ENCODE measurements at regions not wholly inside any gene's neighbourhood (a gene's known extent, or its start where the extent isn't known, plus 50 kb on each side); places are given as distances from the start of the nearest gene placed in this dataset.
"Not testable (repeated sequence)": the region's sequence is repeated elsewhere in the genome, so short reads cannot be mapped to it uniquely, and the experiment has no call there.

- ATAC-seq (ENCODE audit: poor library complexity) (no peak), DNase-seq (no peak)
- intact Hi-C loops (cut with DNase I) = no loop called here
Measured at GRCh38 chr10:45106236-45106856, 105.6 kb downstream of the ZNF22 start.

DNA sequence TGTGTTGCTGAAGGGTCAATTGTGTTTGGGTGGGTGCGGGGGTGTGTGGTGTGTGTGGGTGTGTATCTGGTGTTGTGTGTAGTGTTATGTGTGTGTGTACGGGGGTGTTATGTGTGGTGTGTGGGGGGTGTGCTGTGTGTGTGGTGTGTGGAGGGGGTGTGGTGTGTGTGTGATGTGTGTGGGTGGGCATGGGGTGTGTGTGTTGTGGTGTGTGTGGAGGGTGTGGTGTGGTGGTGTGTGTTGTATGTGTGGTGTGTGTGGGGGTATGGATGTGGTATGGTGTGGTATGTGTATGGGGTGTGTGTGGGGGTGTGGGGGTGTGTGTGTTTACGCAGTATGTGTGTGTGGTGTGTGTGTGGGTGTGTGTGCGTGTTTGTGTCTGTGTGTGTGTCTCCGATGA is 110.8 kb downstream of the ZNF22 start:
- ATAC-seq (ENCODE audit: poor library complexity) (no peak), DNase-seq (no peak)
- intact Hi-C loops (cut with DNase I) = no loop called here

- ATAC-seq (ENCODE audit: poor library complexity); intact Hi-C loops (cut with DNase I); DNase-seq: not testable (repeated sequence)
Measured at GRCh38 chr10:45117940-45118339, 117.2 kb downstream of the ZNF22 start.

GRCh38 chr10:45118929-45119328 is 118.2 kb downstream of the ZNF22 start:
- ATAC-seq (ENCODE audit: poor library complexity) (no peak), DNase-seq (no peak)
- intact Hi-C loops (cut with DNase I) = no loop called here

GRCh38 chr10:45122180-45122860 is 121.6 kb downstream of the ZNF22 start:
- intact Hi-C loops (cut with DNase I); DNase-seq; ATAC-seq (ENCODE audit: poor library complexity): not testable (repeated sequence)

GRCh38 chr10:45135443-45136198 is 134.9 kb downstream of the ZNF22 start:
- ATAC-seq (ENCODE audit: poor library complexity) (no peak), DNase-seq (no peak)
- intact Hi-C loops (cut with DNase I) = no loop called here

DNA sequence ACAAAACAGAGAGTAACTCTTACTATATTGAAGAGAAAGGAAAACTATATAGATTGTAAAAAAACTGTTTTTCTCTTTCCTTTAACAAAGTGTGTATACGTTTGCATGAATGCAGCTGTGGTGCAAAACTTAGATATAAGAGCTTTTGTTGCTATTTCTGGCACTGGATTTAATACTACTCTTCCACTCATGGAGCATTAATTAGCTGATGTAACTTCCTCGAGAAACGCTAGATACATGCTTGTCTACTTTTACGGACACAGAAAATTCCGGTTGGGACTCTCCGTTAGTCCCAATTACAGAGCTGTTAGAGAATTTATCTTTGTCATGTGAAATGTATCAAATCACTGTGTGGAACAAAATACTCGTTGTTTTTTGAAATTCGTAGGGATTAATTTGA is 135.5 kb downstream of the ZNF22 start:
- intact Hi-C loops (cut with DNase I) = no loop called here
- ATAC-seq (ENCODE audit: poor library complexity) = no peak
- no peak for DNase-seq

DNA sequence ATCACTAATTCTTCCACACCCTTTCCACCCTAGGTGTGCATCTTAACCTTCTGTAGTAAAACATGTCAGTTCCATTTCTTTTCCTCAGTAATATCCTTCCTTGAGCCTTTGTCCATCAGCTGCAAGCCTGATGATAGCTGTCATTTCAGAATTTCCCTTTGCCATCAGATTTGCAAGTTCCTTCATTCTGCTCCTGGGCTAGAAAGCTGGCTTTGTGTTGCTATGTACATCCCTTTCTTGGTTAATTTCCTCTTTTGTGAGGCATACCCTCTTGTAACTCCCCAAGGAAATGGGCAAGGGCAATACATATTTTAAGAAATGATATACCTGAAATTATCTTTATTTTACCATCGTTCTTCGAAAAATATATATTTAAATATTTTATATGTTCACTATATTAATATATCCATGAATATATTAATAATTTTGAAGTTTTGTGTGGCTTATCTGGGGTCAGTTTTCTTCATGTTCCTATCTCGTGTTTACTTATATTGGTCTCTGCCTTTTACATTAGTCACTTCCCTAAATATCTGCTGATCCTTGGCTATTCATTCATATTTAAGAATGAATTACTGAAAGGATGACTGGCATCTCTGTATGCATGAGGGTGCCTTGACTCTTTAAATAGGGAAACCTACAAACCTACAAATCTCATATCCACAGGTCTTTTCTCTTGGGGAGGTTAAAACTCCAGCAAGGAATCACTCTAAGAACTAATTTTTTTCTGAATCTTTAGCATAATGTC is 143.8 kb downstream of the ZNF22 start:
- intact Hi-C loops (cut with DNase I) = no loop called here
- DNase-seq (no peak), ATAC-seq (ENCODE audit: poor library complexity) (no peak)

DNA sequence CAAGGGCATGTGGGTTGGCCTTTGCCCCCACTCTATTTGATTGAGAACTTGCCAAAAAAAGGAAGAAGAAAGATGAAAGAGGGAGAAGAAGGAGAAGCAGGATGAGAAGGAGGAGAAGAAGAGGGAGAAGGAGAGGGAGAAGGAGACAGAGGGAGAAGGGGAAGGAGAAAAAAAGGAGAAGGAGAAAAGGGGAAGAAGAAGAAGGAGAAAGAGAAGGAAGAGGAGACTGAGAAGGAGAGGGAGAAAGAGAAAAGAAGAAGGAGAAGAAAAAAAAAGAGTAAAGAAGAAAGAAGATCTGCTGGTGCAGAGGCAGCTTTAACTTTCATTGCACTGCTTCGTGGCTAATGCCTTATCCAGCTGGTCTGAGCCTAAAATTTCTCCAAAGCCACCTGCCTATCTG is 144.4 kb downstream of the ZNF22 start:
- DNase-seq; ATAC-seq (ENCODE audit: poor library complexity); intact Hi-C loops (cut with DNase I): not testable (repeated sequence)

- DNase-seq (no peak), ATAC-seq (ENCODE audit: poor library complexity) (no peak)
- intact Hi-C loops (cut with DNase I) = no loop called here
Measured at GRCh38 chr10:45147000-45147399, 146.3 kb downstream of the ZNF22 start.

- ATAC-seq (ENCODE audit: poor library complexity) (no peak), DNase-seq (no peak)
- intact Hi-C loops (cut with DNase I) = no loop called here
Measured at GRCh38 chr10:45150997-45151396, 150.3 kb downstream of the ZNF22 start.

- ATAC-seq (ENCODE audit: poor library complexity) = no peak
- DNase-seq = no peak
- intact Hi-C loops (cut with DNase I) = no loop called here
Measured at GRCh38 chr10:45151467-45152214, 150.9 kb downstream of the ZNF22 start.

GRCh38 chr10:45152726-45153125 is 152.0 kb downstream of the ZNF22 start:
- intact Hi-C loops (cut with DNase I) = no loop called here
- ATAC-seq (ENCODE audit: poor library complexity) (no peak), DNase-seq (no peak)

DNA sequence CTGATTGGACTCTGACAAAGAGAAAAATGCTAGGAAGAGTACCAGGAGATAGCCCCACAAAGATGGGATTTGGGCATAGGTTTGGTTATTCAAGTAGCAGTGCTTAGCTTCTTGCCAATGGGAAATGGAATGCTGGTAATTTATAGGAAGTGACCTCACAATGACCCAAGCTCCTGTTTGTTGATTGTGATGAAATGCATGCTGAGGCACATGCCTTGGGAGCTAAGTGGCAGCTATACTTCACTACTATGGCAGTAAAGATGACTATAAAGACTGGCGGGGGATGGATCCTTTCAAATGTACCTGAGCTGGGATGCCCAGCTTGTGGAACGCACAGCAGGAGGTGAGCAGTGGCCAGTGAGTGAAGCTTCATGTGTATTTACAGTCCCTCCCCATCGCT is 153.8 kb downstream of the ZNF22 start:
- intact Hi-C loops (cut with DNase I) = no loop called here
- ATAC-seq (ENCODE audit: poor library complexity) (no peak), DNase-seq (no peak)

DNA sequence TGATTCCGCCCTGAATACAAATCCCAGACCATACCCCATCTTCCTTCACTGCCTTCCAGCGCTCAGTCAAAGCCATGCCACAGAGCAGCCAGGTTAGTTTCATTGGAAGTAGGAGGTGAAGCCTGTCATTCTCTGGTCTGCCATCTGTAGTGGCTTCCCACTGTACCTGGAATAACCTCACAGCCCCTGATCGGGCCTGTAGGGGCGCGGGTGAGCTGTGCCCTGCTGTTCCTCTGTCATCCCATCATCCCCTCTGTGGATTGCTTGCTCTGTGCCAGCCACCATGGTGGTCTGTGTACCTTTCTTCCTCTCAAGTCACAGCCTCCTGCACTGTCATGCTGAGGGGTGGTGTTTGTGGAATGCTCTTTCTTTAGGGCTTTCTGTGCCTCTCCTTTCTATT is 155.1 kb downstream of the ZNF22 start:
- no peak for DNase-seq
- ATAC-seq (ENCODE audit: poor library complexity) = no peak
- intact Hi-C loops (cut with DNase I) = no loop called here

DNA sequence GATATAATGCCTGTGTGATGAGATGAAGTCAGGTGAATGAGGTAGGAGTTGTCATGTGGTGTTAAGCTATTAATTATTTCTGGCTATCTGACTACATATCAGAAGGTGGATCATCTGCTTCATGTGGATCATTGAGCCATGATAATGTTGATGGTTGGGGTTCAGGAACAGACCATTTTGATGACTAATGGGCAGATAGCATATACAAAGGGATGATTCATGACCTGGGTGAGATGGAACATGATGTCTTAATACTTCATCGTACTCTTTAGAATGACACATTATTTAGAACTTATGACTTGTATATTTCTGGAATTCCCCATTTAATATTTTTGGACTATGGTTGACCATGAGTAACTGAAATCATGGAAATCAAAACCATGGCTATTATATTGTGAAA is 155.1 kb downstream of the OR13A1 start:
- ATAC-seq (ENCODE audit: poor library complexity) (no peak), DNase-seq (no peak)
- intact Hi-C loops (cut with DNase I) = no loop called here

- DNase-seq (no peak), ATAC-seq (ENCODE audit: poor library complexity) (no peak)
- intact Hi-C loops (cut with DNase I) = no loop called here
Measured at GRCh38 chr10:45163315-45163975, 152.0 kb downstream of the OR13A1 start.

DNA sequence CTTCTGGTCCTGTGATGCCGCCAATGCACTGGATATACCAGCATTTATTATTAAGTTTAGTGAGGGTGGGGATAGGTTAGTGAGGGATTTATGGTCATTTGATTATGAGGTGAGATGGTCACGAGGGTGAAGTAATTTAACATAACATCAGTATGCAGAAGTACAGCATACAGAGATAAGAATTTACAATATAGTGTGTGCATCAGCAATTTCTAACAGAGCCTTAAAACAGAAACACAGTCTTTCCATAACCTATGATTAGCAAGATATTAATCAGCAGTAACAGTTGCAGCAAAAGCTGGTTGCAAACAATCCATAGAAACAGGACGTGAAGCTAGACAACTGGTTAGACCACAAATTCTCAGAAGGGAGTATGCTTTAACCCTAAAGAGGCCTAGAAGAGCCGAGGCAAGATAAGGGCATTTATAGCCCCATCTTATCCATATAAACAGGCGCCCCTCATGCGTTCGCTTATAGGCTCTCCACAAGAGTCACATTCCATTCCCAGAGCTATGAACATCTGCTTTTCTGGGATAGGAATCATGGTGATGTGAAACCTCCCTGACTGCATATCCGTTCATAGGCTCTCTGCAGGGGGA is 139.8 kb downstream of the OR13A1 start:
- ATAC-seq (ENCODE audit: poor library complexity); intact Hi-C loops (cut with DNase I); DNase-seq: not testable (repeated sequence)

All from Right ventricle myocardium superior (tissue), 1 donor.